Stimulated activated naive CD4-positive, alpha-beta T cell (primary cell): ENCODE measurements at regions not wholly inside any gene's neighbourhood (a gene's known extent, or its start where the extent isn't known, plus 50 kb on each side); places are given as distances from the start of the nearest gene placed in this dataset.

ENCODE experiments used
- DNase-seq, 6 experiments: peaks; one replicate each; lab custom pipeline; 2025; lab: John Stamatoyannopoulos, UW

DNA sequence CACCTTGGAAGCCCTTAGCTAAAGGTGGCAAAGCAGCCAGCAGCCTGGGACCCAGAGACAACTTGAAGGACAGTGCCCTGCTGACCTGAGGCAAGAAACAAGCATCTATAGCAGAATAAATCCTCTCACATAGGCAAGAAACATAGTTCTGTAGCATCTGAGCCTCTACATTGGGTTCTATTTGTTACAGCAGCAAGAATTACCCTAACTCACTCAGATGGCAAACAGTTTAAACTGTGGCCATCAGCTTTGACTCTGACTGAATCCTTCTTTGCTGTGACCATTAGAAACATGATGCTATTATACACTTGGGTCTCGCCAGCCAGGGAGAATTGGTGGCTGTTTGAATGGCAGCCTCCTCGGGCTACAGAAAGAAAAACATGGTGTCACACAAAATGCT is 53.1 kb upstream of the CCL1 start:
- no peak for DNase-seq

DNA sequence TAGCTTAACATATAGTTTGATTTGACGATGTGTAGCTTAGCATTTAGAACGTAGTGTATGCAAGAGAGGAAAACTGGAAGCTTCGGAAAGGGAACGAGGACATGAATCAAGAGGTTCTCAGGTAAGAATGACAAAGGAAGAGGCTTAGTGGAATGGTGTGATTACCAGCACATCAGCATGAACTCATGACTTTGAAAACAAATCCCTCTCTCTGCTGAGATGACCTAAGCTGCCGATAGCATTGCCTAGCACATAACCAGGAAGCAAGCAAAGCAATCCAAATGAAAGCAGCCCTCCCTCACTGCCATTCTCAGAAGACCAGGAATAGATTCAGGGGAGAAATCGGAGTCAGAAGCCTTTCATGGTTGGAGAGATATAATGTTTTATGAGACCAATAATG is 51.3 kb upstream of the CCL1 start:
- DNase-seq = no peak

- no peak for DNase-seq
These were observed 50.5 kb upstream of the CCL1 start for GRCh38 chr17:34413443-34414119.

- no peak for DNase-seq
These were observed 50.0 kb upstream of the CCL1 start for GRCh38 chr17:34412965-34413441.
